HCT116 (cell line): ENCODE measurements at regions not wholly inside any gene's neighbourhood (a gene's known extent, or its start where the extent isn't known, plus 50 kb on each side); places are given as distances from the start of the nearest gene placed in this dataset.
"Not testable (repeated sequence)": the region's sequence is repeated elsewhere in the genome, so short reads cannot be mapped to it uniquely, and the experiment has no call there.

Experiments
- ATAC-seq: fragments of 200-7000 bp; cut with Tn5 transposase; 2 replicates; pipeline ENCODE4 v1.9.1; 2020; ENCODE audit warnings: mild to moderate bottlenecking, moderate library complexity
- BruUV-seq: library from RNA; stranded (reverse); fragments of 400-500 nt; replicated peaks from 2 replicates; lab custom pipeline; 2021; lab: Mats Ljungman, UMichigan
- CTCF ChIA-PET: fragments of 300-600 bp; sonication (Branson Sonifier 250); formaldehyde crosslinking; loops from one replicate; lab custom pipeline; 2021; ENCODE audit warnings: antibody characterized with exemption; lab: Charles Lee
- POLR2A ChIA-PET: fragments of 300-600, 350-600 bp; sonication (Branson Sonifier 250); formaldehyde crosslinking; loops from one replicate; lab custom pipeline; 2021; ENCODE audit warnings: antibody characterized with exemption; lab: Charles Lee
- RAD21 ChIA-PET, 2 experiments: fragments of 300-600 bp; sonication (Branson Sonifier 250); formaldehyde crosslinking; loops; one replicate each; lab custom pipeline; 2023; ENCODE audit warnings: low total read pairs in 2 of 2; ENCODE audit not compliant: uncharacterized antibody in 2 of 2, unreplicated experiment in 2 of 2, low non-redundant PET in 1 of 2; lab: Charles Lee
- DNase-seq: peaks from one replicate; pipeline ENCODE4 v3.0.0-alpha.2; 2010; ENCODE audit warnings: low read depth, low spot score
- H2AFZ ChIP-seq: fragments of 200-600 bp; shearing (Covaris generic), sonication (generic); 2 replicates; pipeline ENCODE4 v1.6.1; 2017; ENCODE audit warnings: low read depth, mixed run types, mixed read lengths, antibody characterized with exemption, low read length; ENCODE audit not compliant: poor library complexity, severe bottlenecking
- H3K27ac ChIP-seq: 2 replicates; pipeline ENCODE4 v1.5.1; 2012; ENCODE audit warnings: low read depth, low read length
- H3K27me3 ChIP-seq: fragments of 200-600 bp; sonication (generic); 2 replicates; pipeline ENCODE4 v1.6.1; 2016; ENCODE audit warnings: mixed run types, low read length, mixed read lengths; ENCODE audit not compliant: insufficient read depth
- H3K36me3 ChIP-seq, 2 experiments: fragments of 200-500 bp in 1 of 2; fragments of 200-600 bp in 1 of 2; sonication (Bioruptor generic) in 1 of 2; sonication (generic) in 1 of 2; 2 replicates each; pipeline versions ENCODE4 v1.5.1 to v1.6.1; 2014 to 2016; ENCODE audit warnings: low read length in 2 of 2, inconsistent platforms in 1 of 2, mixed read lengths in 1 of 2, mixed run types in 1 of 2; ENCODE audit not compliant: insufficient read depth in 2 of 2, control insufficient read depth in 1 of 2
- H3K4me1 ChIP-seq, 2 experiments: fragments of 200-600 bp in 1 of 2; sonication (generic) in 1 of 2; 2 replicates each; pipeline versions ENCODE4 v1.5.1 to v1.6.1; 2012 to 2017; ENCODE audit warnings: low read length in 2 of 2, inconsistent platforms in 1 of 2, mild to moderate bottlenecking in 1 of 2, mixed read lengths in 1 of 2, mixed run types in 1 of 2, moderate library complexity in 1 of 2; ENCODE audit not compliant: insufficient read depth in 2 of 2, control insufficient read depth in 1 of 2
- H3K4me2 ChIP-seq: fragments of 200-600 bp; sonication (generic); 2 replicates; pipeline ENCODE4 v1.6.1; 2017; ENCODE audit warnings: mixed run types, low read length, mixed read lengths
- H3K4me3 ChIP-seq, 2 experiments: fragments of 200-600 bp in 1 of 2; sonication (generic) in 1 of 2; replicated peaks in 1 of 2; 2 replicates each; pipeline ENCODE4 v1.5.1; 2011 to 2016; ENCODE audit warnings: low read length in 2 of 2, control low read depth in 1 of 2, low read depth in 1 of 2, mild to moderate bottlenecking in 1 of 2, mixed read lengths in 1 of 2, mixed run types in 1 of 2
- H3K79me2 ChIP-seq: fragments of 200-600 bp; sonication (generic); 2 replicates; pipeline ENCODE4 v1.6.1; 2017; ENCODE audit warnings: mild to moderate bottlenecking, mixed run types, low read length, moderate library complexity, mixed read lengths; ENCODE audit not compliant: insufficient read depth
- H3K9ac ChIP-seq: fragments of 200-600 bp; sonication (generic); 2 replicates; pipeline ENCODE4 v1.6.1; 2016; ENCODE audit warnings: low read length, mixed read lengths
- H3K9me2 ChIP-seq: fragments of 200-600 bp; sonication (generic), shearing (Covaris generic); 2 replicates; pipeline ENCODE4 v1.6.1; 2017; ENCODE audit warnings: mixed run types, mild to moderate bottlenecking, moderate library complexity; ENCODE audit not compliant: insufficient read depth
- H3K9me3 ChIP-seq, 2 experiments: fragments of 200-500 bp in 1 of 2; fragments of 200-600 bp in 1 of 2; sonication (Bioruptor generic) in 1 of 2; sonication (generic) in 1 of 2; 2 replicates each; pipeline ENCODE4 v1.6.1; 2014 to 2017; ENCODE audit warnings: low read length in 2 of 2, mixed read lengths in 2 of 2, inconsistent platforms in 1 of 2, low read depth in 1 of 2, mild to moderate bottlenecking in 1 of 2, mixed run types in 1 of 2, moderate library complexity in 1 of 2; ENCODE audit not compliant: control insufficient read depth in 1 of 2, insufficient read depth in 1 of 2
- H4K20me1 ChIP-seq: fragments of 200-600 bp; sonication (generic), shearing (Covaris generic); 2 replicates; pipeline ENCODE4 v1.6.1; 2017; ENCODE audit warnings: mixed run types, mild to moderate bottlenecking, moderate library complexity; ENCODE audit not compliant: insufficient read depth
- ATF3 ChIP-seq: IDR thresholded peaks from 2 replicates; pipeline ENCODE4 v1.6.1; 2012
- CEBPB ChIP-seq: IDR thresholded peaks from 2 replicates; pipeline ENCODE4 v1.6.1; 2012; ENCODE audit warnings: low read depth
- EGR1 ChIP-seq: IDR thresholded peaks from 2 replicates; pipeline ENCODE4 v1.6.1; 2012; ENCODE audit warnings: low read depth
- ELF1 ChIP-seq: IDR thresholded peaks from 2 replicates; pipeline ENCODE4 v1.6.1; 2012; ENCODE audit warnings: low read depth, borderline replicate concordance
- FOSL1 ChIP-seq: IDR thresholded peaks from 2 replicates; pipeline ENCODE4 v1.6.1; 2012; ENCODE audit warnings: low read depth
- POLR2AphosphoS5 ChIP-seq: IDR thresholded peaks from 2 replicates; pipeline ENCODE4 v1.6.1; 2011; ENCODE audit warnings: mild to moderate bottlenecking, low read depth, low read length, moderate library complexity
- SP1 ChIP-seq: IDR thresholded peaks from 2 replicates; pipeline ENCODE4 v1.6.1; 2012; ENCODE audit warnings: low read depth
- SRF ChIP-seq: IDR thresholded peaks from 2 replicates; pipeline ENCODE4 v1.6.1; 2012; ENCODE audit warnings: low read depth
- TCF7L2 ChIP-seq: IDR thresholded peaks from 2 replicates; pipeline ENCODE4 v1.7.0; 2011; ENCODE audit warnings: borderline replicate concordance, inconsistent platforms; ENCODE audit not compliant: insufficient read depth, insufficient read length; ENCODE audit errors: extremely low read depth
- ZNF274 ChIP-seq: fragments of 200-500 bp; sonication (Bioruptor generic); IDR thresholded peaks from 2 replicates; pipeline ENCODE4 v1.6.1; 2014; ENCODE audit warnings: mild to moderate bottlenecking, low read depth, low read length, inconsistent platforms
- intact Hi-C: fragments of 100-400 bp; cut with micrococcal nuclease; formaldehyde crosslinking; loops from 2 replicates; pipeline ENCODE4 v1.10.0; 2022
- TF ChIP-seq, protein P1 (sequence below): IDR thresholded peaks from 2 replicates; pipeline ENCODE4 v1.6.1; 2012

DNA sequence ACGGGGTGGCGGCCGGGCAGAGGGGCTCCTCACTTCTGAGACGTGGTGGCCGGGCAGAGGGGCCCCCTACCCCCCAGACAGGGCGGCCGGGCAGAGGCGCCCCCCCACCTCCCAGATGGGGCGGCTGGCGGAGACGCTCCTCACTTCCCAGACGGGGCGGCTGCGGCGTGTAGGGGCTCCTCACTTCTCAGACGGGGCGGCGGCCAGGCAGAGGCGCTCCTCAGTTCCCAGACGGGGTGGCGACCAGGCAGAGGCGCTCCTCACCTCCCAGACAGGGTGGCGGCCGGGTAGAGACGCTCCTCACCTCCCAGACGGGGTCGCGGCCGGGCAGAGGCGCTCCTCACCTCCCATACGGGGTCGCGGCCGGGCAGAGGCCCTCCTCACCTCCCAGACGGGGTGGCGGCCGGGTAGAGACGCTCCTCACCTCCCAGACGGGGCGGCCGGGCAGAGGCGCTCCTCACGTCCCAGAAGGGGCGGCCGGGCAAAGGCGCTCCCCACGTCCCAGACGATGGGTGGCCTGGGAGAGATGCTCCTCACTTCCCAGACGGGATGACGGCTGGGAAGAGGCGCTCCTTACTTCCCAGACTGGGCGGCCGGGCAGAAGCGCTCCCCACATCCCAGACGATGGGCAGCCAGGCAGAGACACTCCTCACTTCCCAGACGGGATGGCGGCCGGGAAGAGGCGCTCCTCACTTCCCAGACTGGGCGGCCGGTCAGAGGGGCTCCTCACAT, 536.6 kb upstream of the TUSC1 start:
- H2AFZ ChIP-seq, BruUV-seq, H3K4me3 ChIP-seq, H3K9me3 ChIP-seq, H4K20me1 ChIP-seq, H3K4me1 ChIP-seq, H3K4me2 ChIP-seq, intact Hi-C loops, H3K27ac ChIP-seq, ATAC-seq, RAD21 ChIA-PET, CTCF ChIA-PET, H3K9ac ChIP-seq, DNase-seq, H3K36me3 ChIP-seq, H3K9me2 ChIP-seq, H3K27me3 ChIP-seq, POLR2A ChIA-PET, H3K79me2 ChIP-seq: not testable (repeated sequence)

- Histone ChIP-seq H3K79me2 (no peaks in the 10 kb centered on the region), H4K20me1 (no peaks in the 10 kb centered on the region), H3K4me3 (no peak overlapping the region), H2AFZ (no peak overlapping the region), H3K36me3 (no peaks in the 10 kb centered on the region), H3K4me1 (no peaks in the 10 kb centered on the region), H3K4me2 (no peak overlapping the region), H3K27me3 (no peaks in the 10 kb centered on the region), H3K27ac (no peak overlapping the region), H3K9me3 (peaks cover 4 to 6% of the 10 kb centered on the region in 2 experiments; a peak in 2 of 4 replicates), H3K9ac (no peak overlapping the region), H3K9me2 (no peaks in the 10 kb centered on the region)
- ChIA-PET RAD21 (no interaction called here), POLR2A (no interaction called here), CTCF (no interaction called here)
- no TSS peak for BruUV-seq
- DNase-seq (no peak), ATAC-seq (no peak)
- TF ChIP-seq SRF: no peak
- no peak for TF ChIP-seq POLR2AphosphoS5
- TF ChIP-seq SP1: no peak
- TF ChIP-seq EGR1: no peak
- no peak for TF ChIP-seq ZNF274
- TF ChIP-seq, protein P1, sequence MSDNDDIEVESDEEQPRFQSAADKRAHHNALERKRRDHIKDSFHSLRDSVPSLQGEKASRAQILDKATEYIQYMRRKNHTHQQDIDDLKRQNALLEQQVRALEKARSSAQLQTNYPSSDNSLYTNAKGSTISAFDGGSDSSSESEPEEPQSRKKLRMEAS: no peak
- no peak for TF ChIP-seq ATF3
- no peak for TF ChIP-seq ELF1
- TF ChIP-seq TCF7L2: no peak
- no peak for TF ChIP-seq FOSL1
- TF ChIP-seq CEBPB: no peak
- intact Hi-C loops: no loop called here
Measured at GRCh38 chr9:26210338-26210851, 532.2 kb upstream of the TUSC1 start.
